Gastrocnemius medialis (tissue), 4 donors: ENCODE measurements at regions not wholly inside any gene's neighbourhood (a gene's known extent, or its start where the extent isn't known, plus 50 kb on each side); places are given as distances from the start of the nearest gene placed in this dataset.

Source experiments
- ATAC-seq, 2 donors: fragments of 150-250 bp; one replicate each; pipeline ENCODE4 v1.9.1; 2016
- DNase-seq, 2 donors: peaks; one replicate each; pipeline ENCODE4 v3.0.0-alpha.2; 2019
- H3K27ac ChIP-seq, 4 donors: fragments of 200-600 bp; sonication (generic); 1 replicate in 1 of 4; 2 replicates in 3 of 4; pipeline ENCODE4 v1.5.1; 2016 to 2018; ENCODE audit warnings: mild to moderate bottlenecking in 2 of 4, moderate library complexity in 1 of 4
- H3K27me3 ChIP-seq, 3 donors: fragments of 200-600 bp; sonication (generic) in 2 of 3; 1 replicate in 1 of 3; 2 replicates in 2 of 3; pipeline versions ENCODE4 v1.5.1 to v1.6.0; 2016 to 2019; ENCODE audit warnings: mild to moderate bottlenecking in 1 of 3, moderate library complexity in 1 of 3
- H3K36me3 ChIP-seq, 2 donors: fragments of 200-600 bp; sonication (generic) in 1 of 2; one replicate each; pipeline ENCODE4 v1.5.1; 2017 to 2018
- H3K4me1 ChIP-seq, 2 donors: fragments of 200-600 bp; sonication (generic) in 1 of 2; one replicate each; pipeline ENCODE4 v1.5.1; 2016 to 2017; ENCODE audit warnings: mild to moderate bottlenecking in 2 of 2
- H3K4me3 ChIP-seq, 4 donors: fragments of 200-600 bp; sonication (generic) in 3 of 4; 1 replicate in 1 of 4; 2 replicates in 3 of 4; pipeline ENCODE4 v1.5.1; 2016 to 2019; ENCODE audit warnings: mild to moderate bottlenecking in 2 of 4
- H3K9me3 ChIP-seq, 3 donors: fragments of 200-600 bp; sonication (generic) in 2 of 3; 1 replicate in 1 of 3; 2 replicates in 2 of 3; pipeline ENCODE4 v1.5.1; 2016 to 2019
- POLR2A ChIP-seq, 2 donors: fragments of 450-650 bp; IDR thresholded peaks; one replicate each; pipeline ENCODE4 v1.6.1; 2017; ENCODE audit warnings: antibody characterized with exemption in 2 of 2, mild to moderate bottlenecking in 2 of 2, moderate library complexity in 2 of 2
- in situ Hi-C, 4 donors: fragments of 200-750 bp; cut with MboI; loops; one replicate each; pipeline versions ENCODE4 v1.15.0 to v1.8.0; 2017; ENCODE audit warnings: low sequenced_read_pairs in 4 of 4
- intact Hi-C: fragments of 100-400 bp; cut with DNase I; formaldehyde crosslinking; loops from one replicate; pipeline ENCODE4 v1.15.1; 2023; ENCODE audit warnings: low total_unique reads
- TF ChIP-seq, protein P1 (sequence below), 5 experiments: fragments of 450-650 bp in 3 of 5; fragments of 200-600 bp in 2 of 5; sonication (generic) in 2 of 5; IDR thresholded peaks in 4 of 5; conservative IDR thresholded peaks in 1 of 5; 1 replicate in 4 of 5; 2 replicates in 1 of 5; pipeline ENCODE4 v1.5.1; 2016 to 2019; ENCODE audit warnings: antibody characterized with exemption in 5 of 5, mild to moderate bottlenecking in 3 of 5, moderate library complexity in 3 of 5

DNA sequence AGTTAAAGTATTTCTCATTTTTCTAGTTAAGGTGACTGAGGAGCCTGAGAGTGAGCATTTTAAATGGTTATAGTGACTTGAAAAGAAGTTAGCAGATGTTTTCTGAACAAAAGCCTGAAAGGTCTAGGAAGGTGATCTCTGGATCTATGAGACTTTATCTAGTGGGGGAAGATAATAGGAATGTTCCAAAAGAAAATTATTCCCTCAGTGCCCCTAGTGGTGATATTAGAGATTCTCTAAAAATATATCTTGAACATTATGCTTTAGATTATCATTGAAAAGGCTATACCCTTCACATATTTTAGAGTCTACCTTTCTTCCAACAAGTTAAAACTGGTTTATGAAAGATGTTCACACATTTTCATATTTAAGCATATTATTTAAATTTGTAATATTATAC lies 69.0 kb upstream of the SPANXN1 start:
- no peaks in the 10 kb centered on the region for H3K27me3 ChIP-seq
- TF ChIP-seq, protein P1, sequence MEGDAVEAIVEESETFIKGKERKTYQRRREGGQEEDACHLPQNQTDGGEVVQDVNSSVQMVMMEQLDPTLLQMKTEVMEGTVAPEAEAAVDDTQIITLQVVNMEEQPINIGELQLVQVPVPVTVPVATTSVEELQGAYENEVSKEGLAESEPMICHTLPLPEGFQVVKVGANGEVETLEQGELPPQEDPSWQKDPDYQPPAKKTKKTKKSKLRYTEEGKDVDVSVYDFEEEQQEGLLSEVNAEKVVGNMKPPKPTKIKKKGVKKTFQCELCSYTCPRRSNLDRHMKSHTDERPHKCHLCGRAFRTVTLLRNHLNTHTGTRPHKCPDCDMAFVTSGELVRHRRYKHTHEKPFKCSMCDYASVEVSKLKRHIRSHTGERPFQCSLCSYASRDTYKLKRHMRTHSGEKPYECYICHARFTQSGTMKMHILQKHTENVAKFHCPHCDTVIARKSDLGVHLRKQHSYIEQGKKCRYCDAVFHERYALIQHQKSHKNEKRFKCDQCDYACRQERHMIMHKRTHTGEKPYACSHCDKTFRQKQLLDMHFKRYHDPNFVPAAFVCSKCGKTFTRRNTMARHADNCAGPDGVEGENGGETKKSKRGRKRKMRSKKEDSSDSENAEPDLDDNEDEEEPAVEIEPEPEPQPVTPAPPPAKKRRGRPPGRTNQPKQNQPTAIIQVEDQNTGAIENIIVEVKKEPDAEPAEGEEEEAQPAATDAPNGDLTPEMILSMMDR (IDR thresholded peaks at IDR 0.05 in 4 of 5, conservative IDR thresholded peaks at IDR 0.05 in 1 of 5): peak in 1 of 5 experiments; percentile 22
- no peak for TF ChIP-seq POLR2A (IDR thresholded peaks at IDR 0.05)
- ATAC-seq: no peak
- H3K9me3 ChIP-seq: no peaks in the 10 kb centered on the region
- H3K4me1 ChIP-seq: no peaks in the 10 kb centered on the region
- no peaks in the 10 kb centered on the region for H3K36me3 ChIP-seq
- no peak overlapping the region for H3K27ac ChIP-seq
- DNase-seq: no peak
- in situ Hi-C loops (loop anchor here in 2 of 4 donors (25.0 kb wide), 2 partner anchors 1491 to 1516 kb away; no protein-coding TSS in a partner anchor), intact Hi-C loops (no loop called here)
- H3K4me3 ChIP-seq: no peak overlapping the region

DNA sequence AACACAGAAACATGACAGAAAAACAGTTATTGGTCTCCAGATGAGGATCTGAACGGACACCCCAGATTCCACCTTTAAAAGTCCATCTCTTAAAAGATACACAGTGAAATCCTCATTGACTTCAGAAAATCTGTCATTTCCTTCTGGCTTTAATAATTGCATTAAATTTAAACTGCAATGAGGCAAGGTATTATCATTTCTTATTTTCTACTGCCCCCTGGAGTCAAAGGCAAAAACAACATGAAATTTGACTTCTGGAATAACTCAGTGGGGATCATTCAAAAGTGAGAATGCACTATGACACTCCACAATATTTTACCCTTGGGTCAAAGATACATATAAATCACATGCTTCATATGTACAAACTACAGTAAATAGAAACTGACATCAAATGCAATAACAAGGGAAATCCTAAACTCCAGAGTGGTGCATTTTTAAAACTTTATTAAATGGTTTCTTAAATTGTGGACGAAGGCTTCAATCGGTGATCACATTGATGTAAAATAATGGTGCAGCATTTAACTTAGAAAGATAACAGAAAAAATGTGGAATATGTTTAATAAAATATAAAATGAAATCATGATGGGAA lies 56.4 kb upstream of the SPANXN1 start:
- H3K27me3 ChIP-seq: no peaks in the 10 kb centered on the region
- TF ChIP-seq POLR2A (IDR thresholded peaks at IDR 0.05): no peak
- TF ChIP-seq, protein P1 (IDR thresholded peaks at IDR 0.05 in 4 of 5, conservative IDR thresholded peaks at IDR 0.05 in 1 of 5): no peak
- no peak overlapping the region for H3K4me3 ChIP-seq
- DNase-seq (no peak), ATAC-seq (no peak)
- H3K9me3 ChIP-seq: no peaks in the 10 kb centered on the region
- no peaks in the 10 kb centered on the region for H3K36me3 ChIP-seq
- no peaks in the 10 kb centered on the region for H3K4me1 ChIP-seq
- intact Hi-C loops: no loop called here
- H3K27ac ChIP-seq: no peak overlapping the region
- in situ Hi-C loops: loop anchor here in 2 of 4 donors (25.0 kb wide), 2 partner anchors 1504 to 1529 kb away; no protein-coding TSS in a partner anchor
